ENCODE measurements at regions not wholly inside any gene's neighbourhood (a gene's known extent, or its start where the extent isn't known, plus 50 kb on each side); places are given as distances from the start of the nearest gene placed in this dataset.
"Not testable (repeated sequence)": the region's sequence is repeated elsewhere in the genome, so short reads cannot be mapped to it uniquely, and the experiment has no call there.

DNA sequence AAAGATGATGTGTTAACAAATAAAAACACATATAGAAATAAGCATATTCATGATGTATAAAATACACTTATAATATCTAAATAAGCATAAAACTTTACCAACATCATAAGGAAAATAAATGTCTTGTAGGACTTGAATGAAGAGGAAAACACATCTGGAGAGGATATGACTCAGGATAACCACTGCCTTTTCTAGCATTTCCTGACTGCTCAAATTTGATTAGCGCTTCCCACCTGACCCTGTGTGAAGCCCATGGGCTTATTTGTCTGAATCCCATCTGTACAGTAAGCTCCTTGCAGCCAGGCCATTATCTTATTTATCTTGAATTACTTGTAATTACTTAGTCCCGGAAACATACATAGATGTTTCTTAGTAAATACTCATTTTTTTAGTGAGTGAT, 608.6 kb downstream of the COL12A1 start:
- DNase-seq (ENCODE audit: low read depth) = peak; percentile 37
- no peak overlapping the region for H3K4me3 ChIP-seq (ENCODE audit: low read depth, low read length)
- TF ChIP-seq, protein P1, sequence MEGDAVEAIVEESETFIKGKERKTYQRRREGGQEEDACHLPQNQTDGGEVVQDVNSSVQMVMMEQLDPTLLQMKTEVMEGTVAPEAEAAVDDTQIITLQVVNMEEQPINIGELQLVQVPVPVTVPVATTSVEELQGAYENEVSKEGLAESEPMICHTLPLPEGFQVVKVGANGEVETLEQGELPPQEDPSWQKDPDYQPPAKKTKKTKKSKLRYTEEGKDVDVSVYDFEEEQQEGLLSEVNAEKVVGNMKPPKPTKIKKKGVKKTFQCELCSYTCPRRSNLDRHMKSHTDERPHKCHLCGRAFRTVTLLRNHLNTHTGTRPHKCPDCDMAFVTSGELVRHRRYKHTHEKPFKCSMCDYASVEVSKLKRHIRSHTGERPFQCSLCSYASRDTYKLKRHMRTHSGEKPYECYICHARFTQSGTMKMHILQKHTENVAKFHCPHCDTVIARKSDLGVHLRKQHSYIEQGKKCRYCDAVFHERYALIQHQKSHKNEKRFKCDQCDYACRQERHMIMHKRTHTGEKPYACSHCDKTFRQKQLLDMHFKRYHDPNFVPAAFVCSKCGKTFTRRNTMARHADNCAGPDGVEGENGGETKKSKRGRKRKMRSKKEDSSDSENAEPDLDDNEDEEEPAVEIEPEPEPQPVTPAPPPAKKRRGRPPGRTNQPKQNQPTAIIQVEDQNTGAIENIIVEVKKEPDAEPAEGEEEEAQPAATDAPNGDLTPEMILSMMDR (IDR thresholded peaks at IDR 0.05; ENCODE audit: insufficient read depth, low read depth, low read length) = no peak

DNA sequence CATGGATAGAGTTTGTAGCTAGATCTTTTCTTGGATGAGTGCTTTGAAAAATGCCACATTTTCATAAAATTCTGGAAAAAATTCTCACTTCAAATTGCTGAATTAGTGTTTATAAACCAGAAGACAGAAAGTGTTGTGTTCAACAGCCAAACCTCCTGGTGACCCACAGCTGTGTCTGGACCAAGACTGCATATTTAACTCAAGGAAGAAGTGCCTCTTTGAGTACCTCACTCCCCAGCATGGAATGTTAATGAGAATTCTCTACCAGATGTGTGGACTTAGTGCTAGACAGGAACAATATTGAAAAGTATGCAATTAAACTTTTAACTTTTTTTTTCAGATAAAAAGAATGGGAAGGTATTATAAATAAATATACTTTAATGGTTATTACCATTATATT, 609.3 kb downstream of the COL12A1 start:
- no peak for DNase-seq (ENCODE audit: low read depth)
- TF ChIP-seq, protein P1 (IDR thresholded peaks at IDR 0.05; ENCODE audit: insufficient read depth, low read depth, low read length) = no peak
- no peak overlapping the region for H3K4me3 ChIP-seq (ENCODE audit: low read depth, low read length)

DNA sequence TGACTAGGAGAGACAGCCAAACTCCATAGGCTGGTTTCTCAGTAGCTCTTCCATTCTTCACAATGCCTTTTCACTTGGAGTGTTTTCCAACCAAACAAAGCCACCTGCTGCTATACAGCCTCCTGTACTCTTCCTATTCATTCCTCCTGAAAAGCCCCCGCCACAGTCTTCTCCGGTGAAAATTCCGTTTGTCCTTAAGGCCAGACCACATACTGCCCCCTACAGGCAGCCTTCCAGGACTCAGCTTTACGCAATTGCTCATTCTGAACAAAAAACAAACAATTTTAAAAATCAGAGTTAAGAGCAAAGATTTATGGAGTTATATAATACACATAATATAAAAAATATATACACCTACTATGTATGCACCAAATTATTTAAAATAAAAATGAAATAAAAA, 611.5 kb downstream of the COL12A1 start:
- not testable (repeated sequence) for DNase-seq (ENCODE audit: low read depth)

DNA sequence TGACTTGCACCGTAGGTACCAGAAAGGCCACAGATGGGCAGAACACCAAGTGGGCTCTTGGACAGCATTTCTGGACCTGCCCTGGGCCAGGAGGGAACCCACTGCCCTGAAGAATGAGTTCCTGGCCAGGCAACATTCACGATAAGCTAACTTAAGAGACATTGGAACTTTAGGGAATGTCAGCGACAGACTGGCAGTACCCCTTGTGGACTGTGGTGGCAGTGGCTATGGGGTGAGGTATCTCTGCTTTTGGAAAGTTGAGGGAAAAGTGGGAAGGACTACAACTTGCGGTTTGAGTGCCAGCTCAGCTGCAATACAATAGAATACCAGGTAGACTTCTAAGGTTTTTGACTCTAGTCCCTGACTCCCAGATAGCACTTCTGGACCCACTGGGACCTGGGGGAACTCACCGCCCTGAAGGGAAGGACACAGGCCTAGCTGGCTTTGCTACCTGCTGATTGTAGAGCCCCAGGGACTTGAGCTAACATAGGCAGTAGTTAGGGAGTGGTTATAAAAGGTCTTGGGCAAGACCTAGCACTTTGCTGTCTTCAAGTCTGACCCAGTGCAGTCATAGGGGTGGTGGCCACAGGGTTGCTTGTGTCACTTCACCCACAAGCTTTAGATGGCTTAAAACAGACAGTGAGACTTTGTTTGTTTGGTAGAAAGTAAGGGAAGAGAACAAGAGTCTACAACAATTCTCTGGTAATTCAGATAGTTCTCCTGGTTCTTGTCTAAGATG, 617.6 kb downstream of the COL12A1 start:
- TF ChIP-seq, protein P1 (IDR thresholded peaks at IDR 0.05; ENCODE audit: insufficient read depth, low read depth, low read length) = no peak
- DNase-seq (ENCODE audit: low read depth) = no peak
- H3K4me3 ChIP-seq (ENCODE audit: low read depth, low read length) = no peak overlapping the region

More for the DNA sequence above, 611.5 kb downstream of the COL12A1 start:
- H3K4me3 ChIP-seq (ENCODE audit: low read depth, low read length) = not testable (repeated sequence)

DNA sequence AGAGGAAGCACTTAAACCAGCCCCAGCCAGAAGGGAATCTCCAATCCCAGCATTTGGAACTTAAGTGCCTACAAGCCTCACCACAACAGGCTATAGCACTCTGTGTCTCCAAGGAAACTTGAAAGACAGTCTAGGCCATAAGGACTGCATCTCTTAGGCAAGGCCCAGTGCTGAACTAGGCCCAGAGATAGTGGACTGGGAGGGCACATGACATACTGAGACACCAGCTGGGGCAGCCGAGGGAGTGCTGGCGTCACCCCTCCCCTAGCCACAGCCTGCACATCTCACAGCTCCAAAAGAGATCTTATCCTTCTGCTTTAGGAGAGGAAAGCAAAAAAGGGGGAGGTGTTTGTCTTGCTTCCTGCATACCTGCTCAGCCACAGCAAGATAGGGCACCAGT, 618.5 kb downstream of the COL12A1 start:
- H3K4me3 ChIP-seq (ENCODE audit: low read depth, low read length) = no peak overlapping the region
- no peak for DNase-seq (ENCODE audit: low read depth)
- TF ChIP-seq, protein P1 (IDR thresholded peaks at IDR 0.05; ENCODE audit: insufficient read depth, low read depth, low read length) = no peak

DNA sequence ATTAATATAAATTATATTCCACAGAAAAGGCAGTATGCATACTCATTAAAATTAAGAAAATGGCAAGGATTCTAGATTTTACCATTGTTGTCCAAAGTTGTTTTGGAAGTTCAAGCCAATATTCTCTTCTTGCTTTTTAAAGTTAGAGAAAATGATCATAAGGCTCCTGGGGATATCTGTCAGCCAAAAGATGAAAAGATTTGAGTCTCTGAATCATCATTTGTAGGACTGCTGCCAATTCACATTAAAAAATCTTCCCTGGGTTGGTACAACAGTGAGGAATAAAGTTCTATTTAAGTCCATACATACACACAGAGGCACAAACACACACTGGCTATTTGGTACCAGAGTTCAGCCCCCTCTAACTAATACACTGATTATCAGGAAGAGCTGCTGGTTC, 620.1 kb downstream of the COL12A1 start:
- DNase-seq (ENCODE audit: low read depth) = peak; percentile 14
- no peak overlapping the region for H3K4me3 ChIP-seq (ENCODE audit: low read depth, low read length)
- TF ChIP-seq, protein P1 (IDR thresholded peaks at IDR 0.05; ENCODE audit: insufficient read depth, low read depth, low read length) = no peak

DNA sequence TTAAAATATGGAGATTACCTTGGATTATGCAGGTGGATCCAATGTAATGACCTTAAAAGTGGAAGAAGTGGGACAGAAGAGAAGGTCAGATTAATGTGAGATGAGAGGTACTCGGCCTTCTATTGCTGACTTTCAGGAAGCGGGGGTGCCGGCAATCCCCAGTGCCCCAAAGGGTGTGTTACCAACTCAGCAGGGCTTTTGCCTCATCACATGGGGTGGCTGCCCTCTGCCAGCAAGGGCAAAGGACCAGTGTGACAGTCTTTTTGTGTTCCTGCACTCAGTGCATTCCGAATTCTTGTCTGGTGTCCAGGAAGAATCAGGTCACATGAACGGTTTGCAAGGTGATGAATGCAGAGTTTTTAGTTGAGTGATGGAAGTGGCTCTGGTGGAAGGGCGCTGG, 624.2 kb downstream of the COL12A1 start:
- DNase-seq (ENCODE audit: low read depth) = no peak
- no peak overlapping the region for H3K4me3 ChIP-seq (ENCODE audit: low read depth, low read length)
- TF ChIP-seq, protein P1 (IDR thresholded peaks at IDR 0.05; ENCODE audit: insufficient read depth, low read depth, low read length) = no peak

Measured in fibroblast of villous mesenchyme (primary cell).